Suprapubic skin (tissue), 4 donors: ENCODE measurements at regions not wholly inside any gene's neighbourhood (a gene's known extent, or its start where the extent isn't known, plus 50 kb on each side); places are given as distances from the start of the nearest gene placed in this dataset.

ENCODE experiments used
- EP300 ChIP-seq: sonication (generic); formaldehyde crosslinking; IDR thresholded peaks from one replicate; pipeline ENCODE4 v1.6.1; 2017; ENCODE audit warnings: antibody characterized with exemption
- POLR2AphosphoS5 ChIP-seq, 3 donors: sonication (generic); formaldehyde crosslinking; IDR thresholded peaks; one replicate each; pipeline ENCODE4 v1.6.1; 2017; ENCODE audit warnings: antibody characterized with exemption in 3 of 3
- TF ChIP-seq, protein P1 (sequence below), 2 donors: fragments of 200-600 bp in 1 of 2; fragments of 450-650 bp in 1 of 2; sonication (generic) in 1 of 2; IDR thresholded peaks; one replicate each; pipeline ENCODE4 v1.5.1; 2016 to 2019; ENCODE audit warnings: antibody characterized with exemption in 2 of 2, mild to moderate bottlenecking in 1 of 2, moderate library complexity in 1 of 2

GRCh38 chr4:117311989-117312388 lies 226.6 kb upstream of the TRAM1L1 start:
- TF ChIP-seq, protein P1, sequence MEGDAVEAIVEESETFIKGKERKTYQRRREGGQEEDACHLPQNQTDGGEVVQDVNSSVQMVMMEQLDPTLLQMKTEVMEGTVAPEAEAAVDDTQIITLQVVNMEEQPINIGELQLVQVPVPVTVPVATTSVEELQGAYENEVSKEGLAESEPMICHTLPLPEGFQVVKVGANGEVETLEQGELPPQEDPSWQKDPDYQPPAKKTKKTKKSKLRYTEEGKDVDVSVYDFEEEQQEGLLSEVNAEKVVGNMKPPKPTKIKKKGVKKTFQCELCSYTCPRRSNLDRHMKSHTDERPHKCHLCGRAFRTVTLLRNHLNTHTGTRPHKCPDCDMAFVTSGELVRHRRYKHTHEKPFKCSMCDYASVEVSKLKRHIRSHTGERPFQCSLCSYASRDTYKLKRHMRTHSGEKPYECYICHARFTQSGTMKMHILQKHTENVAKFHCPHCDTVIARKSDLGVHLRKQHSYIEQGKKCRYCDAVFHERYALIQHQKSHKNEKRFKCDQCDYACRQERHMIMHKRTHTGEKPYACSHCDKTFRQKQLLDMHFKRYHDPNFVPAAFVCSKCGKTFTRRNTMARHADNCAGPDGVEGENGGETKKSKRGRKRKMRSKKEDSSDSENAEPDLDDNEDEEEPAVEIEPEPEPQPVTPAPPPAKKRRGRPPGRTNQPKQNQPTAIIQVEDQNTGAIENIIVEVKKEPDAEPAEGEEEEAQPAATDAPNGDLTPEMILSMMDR (IDR thresholded peaks at IDR 0.05): no peak
- TF ChIP-seq EP300 (no peak), POLR2AphosphoS5 (IDR thresholded peaks at IDR 0.05) (no peak)
